Stomach (tissue), 4 donors: ENCODE measurements at regions not wholly inside any gene's neighbourhood (a gene's known extent, or its start where the extent isn't known, plus 50 kb on each side); places are given as distances from the start of the nearest gene placed in this dataset.

ENCODE experiments used
- EP300 ChIP-seq: sonication (generic); formaldehyde crosslinking; IDR thresholded peaks from one replicate; pipeline ENCODE4 v1.6.1; 2017; ENCODE audit warnings: antibody characterized with exemption
- POLR2A ChIP-seq, 4 donors: fragments of 450-650 bp; IDR thresholded peaks; one replicate each; pipeline ENCODE4 v1.6.1; 2016; ENCODE audit warnings: antibody characterized with exemption in 4 of 4, control low read depth in 2 of 4, mild to moderate bottlenecking in 1 of 4, moderate library complexity in 1 of 4
- POLR2AphosphoS5 ChIP-seq, 3 donors: sonication (generic); formaldehyde crosslinking; IDR thresholded peaks; one replicate each; pipeline ENCODE4 v1.6.1; 2016; ENCODE audit warnings: antibody characterized with exemption in 3 of 3
- TF ChIP-seq, protein P1 (sequence below), 7 experiments: fragments of 450-650 bp in 4 of 7; fragments of 200-600 bp in 3 of 7; sonication (generic) in 3 of 7; IDR thresholded peaks; one replicate each; pipeline ENCODE4 v1.5.1; 2016 to 2019; ENCODE audit warnings: antibody characterized with exemption in 7 of 7, control low read depth in 2 of 7, mild to moderate bottlenecking in 1 of 7

DNA sequence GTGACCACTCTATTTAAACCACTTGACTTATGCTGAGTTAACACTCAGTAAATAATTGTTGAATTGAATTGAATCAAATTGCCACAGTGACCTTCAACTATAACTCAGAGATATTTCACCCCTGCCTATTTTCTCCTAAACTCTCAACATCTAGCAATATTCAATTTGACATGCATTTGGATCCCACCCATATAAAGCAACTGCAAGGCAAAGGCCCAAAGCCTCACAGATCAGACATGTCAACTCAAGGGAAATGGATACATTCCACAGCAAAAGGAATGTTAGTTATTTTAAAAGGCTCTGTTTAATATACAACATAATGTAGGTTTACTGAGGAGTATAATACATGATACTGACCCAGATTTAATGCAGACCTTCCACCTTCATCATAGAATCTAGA, 107.4 kb downstream of the KCTD12 start:
- TF ChIP-seq, protein P1, sequence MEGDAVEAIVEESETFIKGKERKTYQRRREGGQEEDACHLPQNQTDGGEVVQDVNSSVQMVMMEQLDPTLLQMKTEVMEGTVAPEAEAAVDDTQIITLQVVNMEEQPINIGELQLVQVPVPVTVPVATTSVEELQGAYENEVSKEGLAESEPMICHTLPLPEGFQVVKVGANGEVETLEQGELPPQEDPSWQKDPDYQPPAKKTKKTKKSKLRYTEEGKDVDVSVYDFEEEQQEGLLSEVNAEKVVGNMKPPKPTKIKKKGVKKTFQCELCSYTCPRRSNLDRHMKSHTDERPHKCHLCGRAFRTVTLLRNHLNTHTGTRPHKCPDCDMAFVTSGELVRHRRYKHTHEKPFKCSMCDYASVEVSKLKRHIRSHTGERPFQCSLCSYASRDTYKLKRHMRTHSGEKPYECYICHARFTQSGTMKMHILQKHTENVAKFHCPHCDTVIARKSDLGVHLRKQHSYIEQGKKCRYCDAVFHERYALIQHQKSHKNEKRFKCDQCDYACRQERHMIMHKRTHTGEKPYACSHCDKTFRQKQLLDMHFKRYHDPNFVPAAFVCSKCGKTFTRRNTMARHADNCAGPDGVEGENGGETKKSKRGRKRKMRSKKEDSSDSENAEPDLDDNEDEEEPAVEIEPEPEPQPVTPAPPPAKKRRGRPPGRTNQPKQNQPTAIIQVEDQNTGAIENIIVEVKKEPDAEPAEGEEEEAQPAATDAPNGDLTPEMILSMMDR (IDR thresholded peaks at IDR 0.05), result no peak
- TF ChIP-seq POLR2A (IDR thresholded peaks at IDR 0.05), result no peak
- no peak for TF ChIP-seq EP300
- TF ChIP-seq POLR2AphosphoS5 (IDR thresholded peaks at IDR 0.05), result no peak
